ENCODE measurements at regions not wholly inside any gene's neighbourhood (a gene's known extent, or its start where the extent isn't known, plus 50 kb on each side); places are given as distances from the start of the nearest gene placed in this dataset.

DNA sequence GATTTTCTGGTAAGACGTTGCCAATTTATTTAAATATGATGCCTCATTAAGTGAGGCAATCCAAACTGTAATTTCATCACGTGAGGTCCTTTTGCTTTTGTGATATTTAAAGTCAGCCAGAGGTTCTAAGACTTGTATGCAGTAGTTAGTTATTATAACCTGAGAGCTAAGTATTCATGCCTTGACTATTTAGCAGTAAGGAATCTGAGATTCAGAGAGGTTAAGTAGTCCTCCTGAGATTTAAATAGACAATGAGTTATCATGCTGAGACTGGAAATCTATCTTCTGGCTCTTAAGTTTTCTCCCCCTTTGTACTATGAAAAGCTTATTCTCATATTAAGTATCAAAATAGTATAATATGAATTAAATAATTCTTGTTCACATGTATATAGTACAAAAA is 158.0 kb downstream of the UTRN start:
- no peak for DNase-seq
- H3K4me3 ChIP-seq (ENCODE audit: low read depth, low read length): no peak overlapping the region
- H3K27ac ChIP-seq: no peak overlapping the region
- no peaks in the 10 kb centered on the region for H3K27me3 ChIP-seq (replicated peaks)
- TF ChIP-seq, protein P1, sequence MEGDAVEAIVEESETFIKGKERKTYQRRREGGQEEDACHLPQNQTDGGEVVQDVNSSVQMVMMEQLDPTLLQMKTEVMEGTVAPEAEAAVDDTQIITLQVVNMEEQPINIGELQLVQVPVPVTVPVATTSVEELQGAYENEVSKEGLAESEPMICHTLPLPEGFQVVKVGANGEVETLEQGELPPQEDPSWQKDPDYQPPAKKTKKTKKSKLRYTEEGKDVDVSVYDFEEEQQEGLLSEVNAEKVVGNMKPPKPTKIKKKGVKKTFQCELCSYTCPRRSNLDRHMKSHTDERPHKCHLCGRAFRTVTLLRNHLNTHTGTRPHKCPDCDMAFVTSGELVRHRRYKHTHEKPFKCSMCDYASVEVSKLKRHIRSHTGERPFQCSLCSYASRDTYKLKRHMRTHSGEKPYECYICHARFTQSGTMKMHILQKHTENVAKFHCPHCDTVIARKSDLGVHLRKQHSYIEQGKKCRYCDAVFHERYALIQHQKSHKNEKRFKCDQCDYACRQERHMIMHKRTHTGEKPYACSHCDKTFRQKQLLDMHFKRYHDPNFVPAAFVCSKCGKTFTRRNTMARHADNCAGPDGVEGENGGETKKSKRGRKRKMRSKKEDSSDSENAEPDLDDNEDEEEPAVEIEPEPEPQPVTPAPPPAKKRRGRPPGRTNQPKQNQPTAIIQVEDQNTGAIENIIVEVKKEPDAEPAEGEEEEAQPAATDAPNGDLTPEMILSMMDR (IDR thresholded peaks at IDR 0.05; ENCODE audit: low read depth, low read length, missing control alignments): no peak
- in situ Hi-C loops (cut with HindIII; ENCODE audit: low pct_ligation_motif_present, low sequenced_read_pairs): no loop called here
- peaks cover 40% of the 10 kb centered on the region for H3K36me3 ChIP-seq (replicated peaks)

DNA sequence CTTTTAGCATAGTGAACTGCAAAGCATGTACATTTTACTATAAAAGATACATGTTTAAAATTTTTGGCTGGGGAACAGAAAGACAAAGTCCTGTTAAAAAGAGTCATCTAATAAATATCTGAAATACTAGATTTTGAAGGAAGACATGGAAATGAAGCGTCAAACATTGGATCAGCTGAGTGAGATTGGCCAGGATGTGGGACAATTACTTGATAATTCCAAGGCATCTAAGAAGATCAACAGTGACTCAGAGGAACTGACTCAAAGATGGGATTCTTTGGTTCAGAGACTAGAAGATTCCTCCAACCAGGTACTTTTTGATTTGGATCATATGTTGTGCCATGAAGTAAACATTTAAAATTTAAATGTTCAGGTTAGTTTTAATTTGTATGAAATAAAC is 162.3 kb downstream of the UTRN start:
- in situ Hi-C loops (cut with HindIII; ENCODE audit: low pct_ligation_motif_present, low sequenced_read_pairs): no loop called here
- H3K27me3 ChIP-seq (replicated peaks): no peaks in the 10 kb centered on the region
- TF ChIP-seq, protein P1 (IDR thresholded peaks at IDR 0.05; ENCODE audit: low read depth, low read length, missing control alignments): no peak
- H3K36me3 ChIP-seq (replicated peaks): peaks cover 12% of the 10 kb centered on the region
- peak; percentile 42 for DNase-seq
- no peak overlapping the region for H3K4me3 ChIP-seq (ENCODE audit: low read depth, low read length)
- H3K27ac ChIP-seq: peak overlapping the region; percentile 11

DNA sequence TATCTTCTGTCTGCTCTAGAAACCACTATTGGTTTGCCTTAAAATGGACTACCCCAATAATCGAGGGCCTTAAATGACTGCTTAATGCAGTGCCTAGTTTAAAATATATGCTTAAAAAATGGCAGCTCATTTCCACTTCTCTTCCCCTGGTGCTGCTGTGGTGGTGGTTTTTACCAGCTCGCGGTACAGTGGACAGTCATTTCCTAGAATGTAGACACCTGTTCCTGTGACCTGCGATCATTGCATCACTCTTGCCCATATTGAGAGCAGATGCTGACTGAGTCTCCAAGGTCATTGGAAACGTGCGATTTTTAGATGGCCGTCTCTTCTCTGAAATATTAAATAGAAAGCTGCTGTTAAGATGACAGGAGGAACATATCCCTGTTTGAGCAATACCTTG is 164.1 kb downstream of the UTRN start:
- Histone ChIP-seq H3K4me3 (ENCODE audit: low read depth, low read length) (no peak overlapping the region), H3K36me3 (replicated peaks) (peaks cover 10% of the 10 kb centered on the region), H3K27ac (no peak overlapping the region), H3K27me3 (replicated peaks) (no peaks in the 10 kb centered on the region)
- TF ChIP-seq, protein P1 (IDR thresholded peaks at IDR 0.05; ENCODE audit: low read depth, low read length, missing control alignments): no peak
- DNase-seq: no peak
- in situ Hi-C loops (cut with HindIII; ENCODE audit: low pct_ligation_motif_present, low sequenced_read_pairs): no loop called here

DNA sequence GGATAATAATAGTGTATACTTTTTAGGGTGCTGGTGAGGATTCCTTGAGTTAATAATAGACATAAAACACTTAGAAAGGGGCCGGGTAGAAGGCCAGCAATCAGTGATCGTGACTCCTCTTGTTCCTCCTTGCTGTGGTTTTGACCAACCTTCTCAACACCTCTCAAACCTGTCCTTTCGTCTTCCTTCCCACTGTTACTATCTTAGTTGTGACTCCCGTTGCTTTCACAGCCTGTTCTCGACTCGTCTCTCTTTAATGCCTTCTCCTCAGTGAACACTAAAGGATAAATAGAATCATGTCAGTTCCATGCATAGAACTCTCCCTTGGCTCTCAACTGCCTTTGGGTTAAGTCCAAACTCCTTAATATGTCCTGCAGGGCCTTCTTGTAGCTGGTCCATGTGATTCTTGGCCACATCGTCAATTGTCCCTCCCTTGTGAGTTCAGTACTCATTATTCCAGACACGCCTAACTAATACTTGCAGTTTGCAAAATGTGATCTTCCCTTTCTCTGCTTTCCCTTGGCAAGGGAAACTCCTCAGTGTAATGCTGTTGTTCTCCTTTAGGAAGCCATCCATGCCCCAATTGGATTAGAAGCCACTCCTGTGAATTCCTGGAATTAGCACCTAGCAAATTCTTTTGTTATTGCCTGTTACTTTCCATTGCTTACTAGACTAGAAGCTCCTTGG is 164.9 kb downstream of the UTRN start:
- Histone ChIP-seq H3K4me3 (ENCODE audit: low read depth, low read length) (no peak overlapping the region), H3K27ac (no peak overlapping the region), H3K27me3 (replicated peaks) (no peaks in the 10 kb centered on the region), H3K36me3 (replicated peaks) (peaks cover 10% of the 10 kb centered on the region)
- DNase-seq: no peak
- TF ChIP-seq, protein P1 (IDR thresholded peaks at IDR 0.05; ENCODE audit: low read depth, low read length, missing control alignments): no peak
- in situ Hi-C loops (cut with HindIII; ENCODE audit: low pct_ligation_motif_present, low sequenced_read_pairs): no loop called here

DNA sequence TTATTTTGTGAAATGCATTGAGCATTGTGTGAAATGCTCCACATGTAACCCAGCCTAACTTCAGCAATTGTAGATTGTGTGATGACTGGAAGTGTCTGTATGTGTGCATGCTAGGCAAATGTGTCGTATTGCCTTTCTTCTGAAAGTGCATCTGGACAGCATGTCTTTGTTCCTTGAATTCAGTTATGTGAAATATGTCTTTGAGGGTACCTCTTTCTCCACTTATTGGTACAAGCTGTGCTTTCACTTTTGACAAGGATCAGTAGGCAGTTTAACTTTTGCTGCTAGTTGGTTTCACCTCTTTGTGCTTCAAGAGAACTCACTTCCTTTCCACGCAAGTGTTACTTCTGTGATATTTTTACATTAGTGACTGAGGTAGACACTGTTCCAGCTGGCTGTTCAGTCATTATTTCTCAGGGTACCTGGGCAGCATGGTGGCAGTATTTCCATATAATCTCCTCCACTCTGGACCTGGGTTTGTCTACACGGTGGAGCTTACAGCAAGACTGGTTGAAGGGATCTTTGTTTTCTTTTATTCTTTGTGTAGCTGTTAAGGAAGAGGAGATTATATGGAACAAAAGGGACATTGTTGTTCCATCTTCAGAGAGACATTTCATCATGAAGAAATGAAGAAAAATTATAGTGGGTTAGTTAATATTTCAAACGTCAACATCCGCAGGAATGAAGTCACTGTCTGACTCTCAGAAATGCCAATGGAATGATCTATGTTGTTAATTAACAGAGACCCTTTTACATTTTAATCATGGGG is 175.4 kb downstream of the UTRN start:
- in situ Hi-C loops (cut with HindIII; ENCODE audit: low pct_ligation_motif_present, low sequenced_read_pairs): no loop called here
- Histone ChIP-seq H3K4me3 (ENCODE audit: low read depth, low read length) (no peak overlapping the region), H3K27ac (no peak overlapping the region), H3K27me3 (replicated peaks) (no peaks in the 10 kb centered on the region), H3K36me3 (replicated peaks) (peaks cover 17% of the 10 kb centered on the region)
- TF ChIP-seq, protein P1 (IDR thresholded peaks at IDR 0.05; ENCODE audit: low read depth, low read length, missing control alignments): no peak
- DNase-seq: no peak

Data from brain microvascular endothelial cell (primary cell).